Stimulated activated naive CD8-positive, alpha-beta T cell treated with anti-CD3 and anti-CD28 coated beads, Interleukin-15, Interleukin-2, amounts not matched to agents 100 U/mL and 50 U/mL, for 24 hours (primary cell): ENCODE measurements at regions not wholly inside any gene's neighbourhood (a gene's known extent, or its start where the extent isn't known, plus 50 kb on each side); places are given as distances from the start of the nearest gene placed in this dataset.
"Not testable (repeated sequence)": the region's sequence is repeated elsewhere in the genome, so short reads cannot be mapped to it uniquely, and the experiment has no call there.

Experiments used
- ATAC-seq: fragments of 150-1000 bp; cut with Tn5 transposase; one replicate; pipeline ENCODE4 v1.10.0; 2021
- DNase-seq: peaks from one replicate; pipeline ENCODE4 v3.0.0; 2021

- ATAC-seq, DNase-seq: not testable (repeated sequence)
Measured at GRCh38 chr3:110331562-110331961, 740.1 kb upstream of the NECTIN3 start.

GRCh38 chr3:110332629-110333028 lies 739.0 kb upstream of the NECTIN3 start:
- DNase-seq = no peak
- no peak for ATAC-seq

- no peak for ATAC-seq
Measured at GRCh38 chr3:110341047-110341446, 730.6 kb upstream of the NECTIN3 start.

GRCh38 chr3:110343376-110343775 lies 728.2 kb upstream of the NECTIN3 start:
- DNase-seq (no peak), ATAC-seq (no peak)

More at GRCh38 chr3:110341047-110341446, 730.6 kb upstream of the NECTIN3 start:
- no peak for DNase-seq

GRCh38 chr3:110343945-110344344 lies 727.7 kb upstream of the NECTIN3 start:
- no peak for ATAC-seq

GRCh38 chr3:110344487-110344886 lies 727.1 kb upstream of the NECTIN3 start:
- ATAC-seq (no peak), DNase-seq (no peak)

More at GRCh38 chr3:110343945-110344344, 727.7 kb upstream of the NECTIN3 start:
- DNase-seq = no peak

- ATAC-seq (no peak), DNase-seq (no peak)
Measured at GRCh38 chr3:110344897-110345767, 726.5 kb upstream of the NECTIN3 start.

- DNase-seq (no peak), ATAC-seq (no peak)
Measured at GRCh38 chr3:110349295-110349694, 722.3 kb upstream of the NECTIN3 start.

- ATAC-seq (no peak), DNase-seq (no peak)
Measured at GRCh38 chr3:110352841-110353604, 718.6 kb upstream of the NECTIN3 start.

GRCh38 chr3:110362751-110363150 lies 708.9 kb upstream of the NECTIN3 start:
- ATAC-seq (no peak), DNase-seq (no peak)

GRCh38 chr3:110367289-110367688 lies 704.3 kb upstream of the NECTIN3 start:
- not testable (repeated sequence) for ATAC-seq, DNase-seq

GRCh38 chr3:110375751-110376518 lies 695.7 kb upstream of the NECTIN3 start:
- ATAC-seq (no peak), DNase-seq (no peak)

GRCh38 chr3:110378481-110378880 lies 693.1 kb upstream of the NECTIN3 start:
- ATAC-seq (no peak), DNase-seq (no peak)

GRCh38 chr3:110381992-110382391 lies 689.6 kb upstream of the NECTIN3 start:
- ATAC-seq = no peak
- no peak for DNase-seq

GRCh38 chr3:110383356-110383755 lies 688.3 kb upstream of the NECTIN3 start:
- no peak for ATAC-seq

GRCh38 chr3:110384601-110385000 lies 687.0 kb upstream of the NECTIN3 start:
- ATAC-seq (no peak), DNase-seq (no peak)

More at GRCh38 chr3:110383356-110383755, 688.3 kb upstream of the NECTIN3 start:
- no peak for DNase-seq

- DNase-seq (no peak), ATAC-seq (no peak)
Measured at GRCh38 chr3:110389005-110389404, 682.6 kb upstream of the NECTIN3 start.

GRCh38 chr3:110390372-110390771 lies 681.2 kb upstream of the NECTIN3 start:
- no peak for ATAC-seq
- no peak for DNase-seq

GRCh38 chr3:110391042-110391441 lies 680.6 kb upstream of the NECTIN3 start:
- ATAC-seq = no peak

GRCh38 chr3:110391640-110392395 lies 679.8 kb upstream of the NECTIN3 start:
- no peak for ATAC-seq

More at GRCh38 chr3:110391042-110391441, 680.6 kb upstream of the NECTIN3 start:
- no peak for DNase-seq

GRCh38 chr3:110393941-110394340 lies 677.7 kb upstream of the NECTIN3 start:
- ATAC-seq = no peak
- no peak for DNase-seq

More at GRCh38 chr3:110391640-110392395, 679.8 kb upstream of the NECTIN3 start:
- no peak for DNase-seq
